ENCODE measurements at regions not wholly inside any gene's neighbourhood (a gene's known extent, or its start where the extent isn't known, plus 50 kb on each side); places are given as distances from the start of the nearest gene placed in this dataset.

DNA sequence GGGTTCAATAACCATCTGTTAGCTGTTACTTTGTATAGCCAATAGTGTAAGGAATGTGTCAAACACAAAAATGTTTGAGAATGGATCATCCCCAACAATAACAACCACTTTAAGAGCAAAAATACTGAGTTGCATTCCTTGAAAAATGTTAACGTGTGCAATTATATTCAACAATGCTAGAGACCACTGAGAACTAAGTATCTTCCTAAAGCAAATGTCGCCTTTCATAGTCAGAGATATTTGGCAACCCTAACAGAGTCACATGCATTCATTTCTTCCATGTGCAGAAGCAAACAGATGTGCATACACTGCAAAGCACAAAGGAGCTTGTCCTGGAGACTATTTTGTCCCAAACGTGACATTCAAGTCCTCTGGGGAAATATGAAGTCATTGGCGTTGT, 448.6 kb downstream of the GJA1 start:
- TF ChIP-seq, protein P1, sequence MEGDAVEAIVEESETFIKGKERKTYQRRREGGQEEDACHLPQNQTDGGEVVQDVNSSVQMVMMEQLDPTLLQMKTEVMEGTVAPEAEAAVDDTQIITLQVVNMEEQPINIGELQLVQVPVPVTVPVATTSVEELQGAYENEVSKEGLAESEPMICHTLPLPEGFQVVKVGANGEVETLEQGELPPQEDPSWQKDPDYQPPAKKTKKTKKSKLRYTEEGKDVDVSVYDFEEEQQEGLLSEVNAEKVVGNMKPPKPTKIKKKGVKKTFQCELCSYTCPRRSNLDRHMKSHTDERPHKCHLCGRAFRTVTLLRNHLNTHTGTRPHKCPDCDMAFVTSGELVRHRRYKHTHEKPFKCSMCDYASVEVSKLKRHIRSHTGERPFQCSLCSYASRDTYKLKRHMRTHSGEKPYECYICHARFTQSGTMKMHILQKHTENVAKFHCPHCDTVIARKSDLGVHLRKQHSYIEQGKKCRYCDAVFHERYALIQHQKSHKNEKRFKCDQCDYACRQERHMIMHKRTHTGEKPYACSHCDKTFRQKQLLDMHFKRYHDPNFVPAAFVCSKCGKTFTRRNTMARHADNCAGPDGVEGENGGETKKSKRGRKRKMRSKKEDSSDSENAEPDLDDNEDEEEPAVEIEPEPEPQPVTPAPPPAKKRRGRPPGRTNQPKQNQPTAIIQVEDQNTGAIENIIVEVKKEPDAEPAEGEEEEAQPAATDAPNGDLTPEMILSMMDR (IDR thresholded peaks at IDR 0.05): no peak
- TF ChIP-seq POLR2AphosphoS5 (IDR thresholded peaks at IDR 0.05): no peak
- TF ChIP-seq POLR2A (IDR thresholded peaks at IDR 0.05): no peak
- no peak for TF ChIP-seq EP300 (IDR thresholded peaks at IDR 0.05)

Data from suprapubic skin (tissue), 4 donors.